ENCODE measurements at regions not wholly inside any gene's neighbourhood (a gene's known extent, or its start where the extent isn't known, plus 50 kb on each side); places are given as distances from the start of the nearest gene placed in this dataset.

GRCh38 chr13:67285611-67286010 lies 55.5 kb upstream of the PCDH9 start:
- TF ChIP-seq, protein P1, sequence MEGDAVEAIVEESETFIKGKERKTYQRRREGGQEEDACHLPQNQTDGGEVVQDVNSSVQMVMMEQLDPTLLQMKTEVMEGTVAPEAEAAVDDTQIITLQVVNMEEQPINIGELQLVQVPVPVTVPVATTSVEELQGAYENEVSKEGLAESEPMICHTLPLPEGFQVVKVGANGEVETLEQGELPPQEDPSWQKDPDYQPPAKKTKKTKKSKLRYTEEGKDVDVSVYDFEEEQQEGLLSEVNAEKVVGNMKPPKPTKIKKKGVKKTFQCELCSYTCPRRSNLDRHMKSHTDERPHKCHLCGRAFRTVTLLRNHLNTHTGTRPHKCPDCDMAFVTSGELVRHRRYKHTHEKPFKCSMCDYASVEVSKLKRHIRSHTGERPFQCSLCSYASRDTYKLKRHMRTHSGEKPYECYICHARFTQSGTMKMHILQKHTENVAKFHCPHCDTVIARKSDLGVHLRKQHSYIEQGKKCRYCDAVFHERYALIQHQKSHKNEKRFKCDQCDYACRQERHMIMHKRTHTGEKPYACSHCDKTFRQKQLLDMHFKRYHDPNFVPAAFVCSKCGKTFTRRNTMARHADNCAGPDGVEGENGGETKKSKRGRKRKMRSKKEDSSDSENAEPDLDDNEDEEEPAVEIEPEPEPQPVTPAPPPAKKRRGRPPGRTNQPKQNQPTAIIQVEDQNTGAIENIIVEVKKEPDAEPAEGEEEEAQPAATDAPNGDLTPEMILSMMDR (IDR thresholded peaks at IDR 0.05), result no peak
- no peak for TF ChIP-seq POLR2A (IDR thresholded peaks at IDR 0.05)
